ENCODE measurements at regions not wholly inside any gene's neighbourhood (a gene's known extent, or its start where the extent isn't known, plus 50 kb on each side); places are given as distances from the start of the nearest gene placed in this dataset.

DNA sequence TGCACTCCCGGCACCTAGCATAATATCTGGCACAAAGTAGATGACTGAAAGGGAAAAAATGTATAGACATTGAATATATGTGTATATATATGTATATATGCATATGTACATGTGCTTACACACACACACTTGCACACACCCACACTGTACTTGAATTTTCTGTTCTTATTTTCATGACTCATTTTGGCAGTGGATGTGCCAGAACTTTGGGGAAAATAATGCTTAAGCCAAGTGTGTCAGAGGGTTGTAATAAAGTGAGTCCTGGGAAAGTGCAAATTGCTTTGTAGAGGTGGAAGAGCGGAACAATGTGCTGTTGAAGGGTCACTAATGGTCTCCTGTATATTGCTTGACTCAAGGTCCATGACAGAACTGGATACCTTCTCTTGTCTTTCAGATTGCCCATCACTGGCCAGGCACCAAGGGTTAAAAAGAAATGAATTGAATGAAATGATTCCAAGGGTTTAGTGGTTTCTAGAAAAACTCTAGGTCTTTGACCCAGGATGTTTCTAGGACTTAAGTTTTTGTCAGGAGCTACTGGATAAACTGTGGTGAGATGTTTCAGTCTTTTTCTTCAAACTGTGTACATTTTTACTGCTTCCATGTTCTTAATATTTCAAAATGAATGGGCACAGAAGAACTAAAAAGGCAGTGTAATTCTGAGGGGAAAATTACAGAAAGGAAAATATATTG is 129.9 kb upstream of the MOCS2 start:
- TF ChIP-seq GATA2 (IDR thresholded peaks at IDR 0.05; ENCODE audit: low read depth, low read length) (no peak), GATA3 (IDR thresholded peaks at IDR 0.05; ENCODE audit: low read depth, low read length) (no peak)

All from SH-SY5Y (cell line).